ENCODE measurements at regions not wholly inside any gene's neighbourhood (a gene's known extent, or its start where the extent isn't known, plus 50 kb on each side); places are given as distances from the start of the nearest gene placed in this dataset.

DNA sequence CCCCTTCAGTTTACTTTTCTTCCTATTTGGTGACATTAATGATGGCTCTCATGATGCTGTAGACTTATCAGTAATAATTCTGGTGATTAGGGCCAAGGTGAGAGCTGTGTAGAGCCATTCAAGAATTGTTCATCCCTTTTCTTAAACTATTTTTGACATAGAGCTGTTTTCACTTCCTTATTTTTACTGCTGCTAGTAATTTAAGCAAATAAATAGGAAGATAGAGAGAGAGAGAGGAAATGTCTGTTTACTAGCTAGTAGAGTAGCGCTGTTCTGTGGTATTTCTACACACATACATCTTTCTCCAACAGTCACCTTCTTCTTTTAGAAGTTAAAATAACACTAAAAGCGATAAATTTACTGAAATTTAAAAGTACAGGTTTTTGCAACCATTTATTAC, 678.0 kb upstream of the ZP4 start (continued):
- TF ChIP-seq, protein P1, sequence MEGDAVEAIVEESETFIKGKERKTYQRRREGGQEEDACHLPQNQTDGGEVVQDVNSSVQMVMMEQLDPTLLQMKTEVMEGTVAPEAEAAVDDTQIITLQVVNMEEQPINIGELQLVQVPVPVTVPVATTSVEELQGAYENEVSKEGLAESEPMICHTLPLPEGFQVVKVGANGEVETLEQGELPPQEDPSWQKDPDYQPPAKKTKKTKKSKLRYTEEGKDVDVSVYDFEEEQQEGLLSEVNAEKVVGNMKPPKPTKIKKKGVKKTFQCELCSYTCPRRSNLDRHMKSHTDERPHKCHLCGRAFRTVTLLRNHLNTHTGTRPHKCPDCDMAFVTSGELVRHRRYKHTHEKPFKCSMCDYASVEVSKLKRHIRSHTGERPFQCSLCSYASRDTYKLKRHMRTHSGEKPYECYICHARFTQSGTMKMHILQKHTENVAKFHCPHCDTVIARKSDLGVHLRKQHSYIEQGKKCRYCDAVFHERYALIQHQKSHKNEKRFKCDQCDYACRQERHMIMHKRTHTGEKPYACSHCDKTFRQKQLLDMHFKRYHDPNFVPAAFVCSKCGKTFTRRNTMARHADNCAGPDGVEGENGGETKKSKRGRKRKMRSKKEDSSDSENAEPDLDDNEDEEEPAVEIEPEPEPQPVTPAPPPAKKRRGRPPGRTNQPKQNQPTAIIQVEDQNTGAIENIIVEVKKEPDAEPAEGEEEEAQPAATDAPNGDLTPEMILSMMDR (IDR thresholded peaks at IDR 0.05; ENCODE audit: poor library complexity, severe bottlenecking), result no peak

DNA sequence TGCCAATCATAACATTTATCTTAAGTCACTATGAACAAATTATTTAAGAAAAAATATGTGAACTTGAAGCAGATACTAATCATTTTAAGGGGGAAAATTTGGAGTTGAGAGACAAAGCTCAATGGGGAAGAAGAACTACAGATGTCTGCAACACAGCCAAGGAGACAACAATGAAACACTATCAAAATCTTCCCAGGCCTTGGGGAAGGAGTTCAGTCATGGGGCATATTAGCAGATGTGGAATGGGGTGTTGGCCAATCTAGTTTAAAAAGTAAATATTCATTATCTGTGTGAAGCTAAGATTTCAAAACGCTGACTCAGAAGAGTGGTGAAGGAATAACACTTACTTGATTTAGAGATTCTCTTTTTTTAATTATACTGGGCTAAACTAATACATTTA, 671.6 kb upstream of the ZP4 start:
- H3K9me2 ChIP-seq (ENCODE audit: insufficient read depth, low read length), result no peaks in the 10 kb centered on the region
- H3K36me3 ChIP-seq (ENCODE audit: insufficient read depth, low read length), result no peaks in the 10 kb centered on the region
- TF ChIP-seq, protein P2, sequence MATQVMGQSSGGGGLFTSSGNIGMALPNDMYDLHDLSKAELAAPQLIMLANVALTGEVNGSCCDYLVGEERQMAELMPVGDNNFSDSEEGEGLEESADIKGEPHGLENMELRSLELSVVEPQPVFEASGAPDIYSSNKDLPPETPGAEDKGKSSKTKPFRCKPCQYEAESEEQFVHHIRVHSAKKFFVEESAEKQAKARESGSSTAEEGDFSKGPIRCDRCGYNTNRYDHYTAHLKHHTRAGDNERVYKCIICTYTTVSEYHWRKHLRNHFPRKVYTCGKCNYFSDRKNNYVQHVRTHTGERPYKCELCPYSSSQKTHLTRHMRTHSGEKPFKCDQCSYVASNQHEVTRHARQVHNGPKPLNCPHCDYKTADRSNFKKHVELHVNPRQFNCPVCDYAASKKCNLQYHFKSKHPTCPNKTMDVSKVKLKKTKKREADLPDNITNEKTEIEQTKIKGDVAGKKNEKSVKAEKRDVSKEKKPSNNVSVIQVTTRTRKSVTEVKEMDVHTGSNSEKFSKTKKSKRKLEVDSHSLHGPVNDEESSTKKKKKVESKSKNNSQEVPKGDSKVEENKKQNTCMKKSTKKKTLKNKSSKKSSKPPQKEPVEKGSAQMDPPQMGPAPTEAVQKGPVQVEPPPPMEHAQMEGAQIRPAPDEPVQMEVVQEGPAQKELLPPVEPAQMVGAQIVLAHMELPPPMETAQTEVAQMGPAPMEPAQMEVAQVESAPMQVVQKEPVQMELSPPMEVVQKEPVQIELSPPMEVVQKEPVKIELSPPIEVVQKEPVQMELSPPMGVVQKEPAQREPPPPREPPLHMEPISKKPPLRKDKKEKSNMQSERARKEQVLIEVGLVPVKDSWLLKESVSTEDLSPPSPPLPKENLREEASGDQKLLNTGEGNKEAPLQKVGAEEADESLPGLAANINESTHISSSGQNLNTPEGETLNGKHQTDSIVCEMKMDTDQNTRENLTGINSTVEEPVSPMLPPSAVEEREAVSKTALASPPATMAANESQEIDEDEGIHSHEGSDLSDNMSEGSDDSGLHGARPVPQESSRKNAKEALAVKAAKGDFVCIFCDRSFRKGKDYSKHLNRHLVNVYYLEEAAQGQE (IDR thresholded peaks at IDR 0.05; ENCODE audit: borderline replicate concordance), result no peak
- TF ChIP-seq RAD21 (conservative IDR thresholded peaks at IDR 0.05) (no peak), SMC3 (conservative IDR thresholded peaks at IDR 0.05; ENCODE audit: poor library complexity) (no peak), EZH2 (IDR thresholded peaks at IDR 0.05; ENCODE audit: borderline replicate concordance, insufficient read depth, low read length, poor library complexity, severe bottlenecking) (no peak), POLR2AphosphoS5 (IDR thresholded peaks at IDR 0.05) (no peak), MXI1 (conservative IDR thresholded peaks at IDR 0.05; ENCODE audit: poor library complexity, severe bottlenecking) (no peak), TAF1 (IDR thresholded peaks at IDR 0.05; ENCODE audit: low read depth) (no peak), EP300 (conservative IDR thresholded peaks at IDR 0.05; ENCODE audit: poor library complexity, severe bottlenecking) (no peak)
- TF ChIP-seq, protein P1 (IDR thresholded peaks at IDR 0.05; ENCODE audit: poor library complexity, severe bottlenecking), result no peak
- H3K27me3 ChIP-seq (ENCODE audit: insufficient read depth, low read depth, low read length), result no peaks in the 10 kb centered on the region
- H2AFZ ChIP-seq (ENCODE audit: low read depth, low read length), result no peak overlapping the region
- H3K27ac ChIP-seq (ENCODE audit: low read length), result no peak overlapping the region
- no peaks in the 10 kb centered on the region for H4K20me1 ChIP-seq (ENCODE audit: insufficient read depth)
- H3K4me3 ChIP-seq (ENCODE audit: low read length), result no peak overlapping the region
- no peak overlapping the region for H3K4me2 ChIP-seq (ENCODE audit: low read length)
- H3K9ac ChIP-seq (ENCODE audit: low read length), result no peak overlapping the region
- no peaks in the 10 kb centered on the region for H3K9me3 ChIP-seq (ENCODE audit: low read length)
- no peaks in the 10 kb centered on the region for H3K79me2 ChIP-seq (replicated peaks; ENCODE audit: insufficient read depth, low read length)
- H3F3A ChIP-seq (ENCODE audit: insufficient read depth, low read length, poor library complexity, severe bottlenecking), result no peaks in the 10 kb centered on the region

DNA sequence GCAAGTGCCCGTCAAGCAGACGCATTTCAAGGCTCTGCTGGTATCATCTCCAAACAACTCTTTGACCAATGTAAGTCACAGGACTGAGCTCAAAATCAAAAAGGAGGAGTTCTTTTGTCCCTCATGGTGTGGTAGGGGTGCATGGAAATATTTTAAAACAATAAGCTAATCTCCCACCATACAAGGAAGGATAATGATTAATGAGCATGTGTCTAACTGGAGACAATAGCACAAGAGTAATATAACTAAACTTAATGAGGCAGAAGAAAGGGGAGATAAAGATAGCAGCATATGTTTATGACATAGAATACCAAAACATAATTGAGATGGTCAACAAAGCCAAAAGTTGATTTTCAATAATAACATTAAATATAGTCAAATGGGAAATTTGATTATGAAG, 668.0 kb upstream of the ZP4 start:
- Histone ChIP-seq H3K9me3 (ENCODE audit: low read length) (no peaks in the 10 kb centered on the region), H3F3A (ENCODE audit: insufficient read depth, low read length, poor library complexity, severe bottlenecking) (no peaks in the 10 kb centered on the region), H3K79me2 (replicated peaks; ENCODE audit: insufficient read depth, low read length) (no peaks in the 10 kb centered on the region), H3K4me3 (ENCODE audit: low read length) (no peak overlapping the region), H3K27me3 (ENCODE audit: insufficient read depth, low read depth, low read length) (no peaks in the 10 kb centered on the region), H3K9ac (ENCODE audit: low read length) (no peak overlapping the region), H3K36me3 (ENCODE audit: insufficient read depth, low read length) (no peaks in the 10 kb centered on the region), H4K20me1 (ENCODE audit: insufficient read depth) (no peaks in the 10 kb centered on the region), H3K9me2 (ENCODE audit: insufficient read depth, low read length) (no peaks in the 10 kb centered on the region), H3K27ac (ENCODE audit: low read length) (no peak overlapping the region), H2AFZ (ENCODE audit: low read depth, low read length) (no peak overlapping the region), H3K4me2 (ENCODE audit: low read length) (no peak overlapping the region)
- TF ChIP-seq RAD21 (conservative IDR thresholded peaks at IDR 0.05), result no peak
- TF ChIP-seq, protein P1 (IDR thresholded peaks at IDR 0.05; ENCODE audit: poor library complexity, severe bottlenecking), result no peak
- no peak for TF ChIP-seq EZH2 (IDR thresholded peaks at IDR 0.05; ENCODE audit: borderline replicate concordance, insufficient read depth, low read length, poor library complexity, severe bottlenecking)
- TF ChIP-seq SMC3 (conservative IDR thresholded peaks at IDR 0.05; ENCODE audit: poor library complexity), result no peak
- TF ChIP-seq POLR2AphosphoS5 (IDR thresholded peaks at IDR 0.05), result no peak

All from neural cell (in vitro differentiated cells).